HG03108 (cell line): ENCODE measurements at regions not wholly inside any gene's neighbourhood (a gene's known extent, or its start where the extent isn't known, plus 50 kb on each side); places are given as distances from the start of the nearest gene placed in this dataset.
"Not testable (repeated sequence)": the region's sequence is repeated elsewhere in the genome, so short reads cannot be mapped to it uniquely, and the experiment has no call there.

ENCODE experiments used
- ATAC-seq: cut with Tn5 transposase; IDR thresholded peaks from one replicate; pipeline ENCODE4 v1.9.1; 2021; ENCODE audit warnings: moderate library complexity; ENCODE audit not compliant: unreplicated experiment

DNA sequence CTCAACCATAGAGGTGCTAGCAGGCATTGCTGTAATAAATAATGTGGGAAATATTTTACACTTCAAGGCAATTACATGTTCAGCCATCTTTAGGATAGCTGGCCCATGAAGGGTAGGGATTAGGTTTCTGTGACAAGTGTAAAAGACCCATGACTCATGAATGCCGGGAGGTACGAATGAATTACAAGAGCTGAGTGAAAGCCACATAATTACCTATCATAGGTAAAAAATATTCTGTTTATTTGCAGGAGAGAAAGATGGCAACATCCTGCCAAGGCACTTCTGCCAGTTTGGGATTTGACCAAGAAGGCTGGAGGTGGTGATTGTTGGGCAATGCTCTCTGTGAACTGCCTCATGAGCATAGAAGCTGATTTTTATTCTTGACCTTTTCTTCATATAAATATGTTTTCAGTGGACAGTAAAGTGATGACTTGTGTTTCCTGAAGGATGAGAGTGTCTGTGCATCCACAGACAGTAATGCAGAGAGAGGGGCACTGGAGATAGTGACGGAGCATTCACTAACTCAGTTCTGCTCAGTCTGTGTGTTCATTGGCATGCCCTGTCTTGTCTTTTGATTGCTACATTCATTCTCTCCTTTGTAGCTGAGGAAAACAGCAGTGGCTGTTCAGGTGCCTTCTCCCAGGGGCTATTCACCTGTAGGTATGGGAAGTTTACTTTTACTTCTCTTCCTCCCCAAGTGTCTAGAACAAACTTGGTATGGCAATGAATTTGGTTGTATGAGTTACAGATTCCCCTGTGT lies 481.1 kb downstream of the TFAP2B start:
- no peak for ATAC-seq

DNA sequence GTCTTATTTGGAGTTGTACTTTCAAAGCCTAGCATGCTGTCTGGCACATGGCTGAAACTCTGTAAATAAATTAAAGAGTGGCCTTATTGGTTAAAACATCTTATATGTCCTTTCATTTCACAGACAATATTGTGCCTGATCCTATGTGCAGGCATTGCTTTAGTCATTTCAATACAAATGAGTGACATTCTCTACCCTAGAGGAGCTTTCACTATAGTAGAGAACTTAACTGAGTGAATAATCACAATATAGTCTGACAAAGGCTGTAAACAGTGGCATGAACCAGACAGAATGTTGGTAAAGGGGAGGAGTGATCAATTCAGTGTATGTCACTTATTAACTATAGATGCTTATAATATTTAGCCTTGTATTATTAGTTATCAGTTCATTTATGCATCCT lies 481.8 kb downstream of the TFAP2B start:
- no peak for ATAC-seq

DNA sequence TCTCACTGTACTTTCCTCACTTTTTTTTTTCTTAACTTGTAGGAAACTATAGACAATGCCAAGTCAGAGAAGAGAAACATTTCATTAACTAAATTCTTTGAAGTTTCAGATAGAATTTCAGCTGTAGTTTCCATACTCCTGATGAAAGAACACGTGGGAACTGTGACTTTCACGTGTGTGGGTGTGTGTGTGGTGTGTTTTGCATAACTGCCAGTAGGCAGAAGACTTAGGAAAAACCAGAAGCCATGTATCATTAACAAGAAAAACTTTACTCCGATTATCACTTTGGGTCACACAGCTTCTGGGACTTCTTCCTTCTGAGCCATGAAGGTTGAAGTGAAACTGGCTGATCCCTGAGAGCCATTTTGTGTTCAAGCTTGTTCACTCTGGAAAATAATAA lies 483.3 kb downstream of the TFAP2B start:
- ATAC-seq = no peak

DNA sequence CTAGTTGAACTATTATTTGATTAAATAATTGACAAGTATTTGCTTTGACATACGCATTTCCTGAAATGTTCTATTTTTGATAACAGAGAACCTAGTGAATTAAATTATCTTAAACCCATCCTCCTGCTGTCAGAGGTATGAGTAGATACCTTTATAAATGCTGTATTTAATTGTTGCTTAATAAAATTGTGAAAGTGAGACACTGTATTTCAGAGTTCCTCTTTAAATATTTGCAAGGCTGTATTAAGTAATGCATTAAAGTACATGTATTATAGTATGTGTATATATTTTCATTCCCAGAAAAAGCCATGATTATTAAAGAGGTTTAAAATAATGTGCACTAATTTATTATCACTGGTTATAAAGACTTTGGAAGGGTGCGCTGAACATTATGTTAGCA lies 483.8 kb downstream of the TFAP2B start:
- no peak for ATAC-seq

DNA sequence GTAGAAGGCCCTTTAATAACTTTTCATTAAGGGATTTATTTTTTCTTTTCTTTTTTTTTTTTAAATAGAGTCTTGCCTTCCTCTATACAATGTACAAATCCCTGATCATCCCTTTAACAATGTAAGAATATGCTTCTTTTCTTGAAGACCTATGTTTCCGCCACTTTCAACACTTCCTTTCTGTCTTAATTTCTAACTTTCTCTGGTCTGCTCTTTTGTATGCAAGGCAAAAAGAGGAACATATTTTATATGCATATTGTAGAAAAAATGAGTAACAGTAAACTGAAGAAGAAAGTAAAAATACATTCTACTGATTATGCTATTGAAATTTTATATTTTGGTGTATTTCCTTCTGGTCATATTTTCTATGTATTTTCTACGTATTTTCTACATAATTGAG lies 484.7 kb downstream of the TFAP2B start:
- ATAC-seq = no peak

DNA sequence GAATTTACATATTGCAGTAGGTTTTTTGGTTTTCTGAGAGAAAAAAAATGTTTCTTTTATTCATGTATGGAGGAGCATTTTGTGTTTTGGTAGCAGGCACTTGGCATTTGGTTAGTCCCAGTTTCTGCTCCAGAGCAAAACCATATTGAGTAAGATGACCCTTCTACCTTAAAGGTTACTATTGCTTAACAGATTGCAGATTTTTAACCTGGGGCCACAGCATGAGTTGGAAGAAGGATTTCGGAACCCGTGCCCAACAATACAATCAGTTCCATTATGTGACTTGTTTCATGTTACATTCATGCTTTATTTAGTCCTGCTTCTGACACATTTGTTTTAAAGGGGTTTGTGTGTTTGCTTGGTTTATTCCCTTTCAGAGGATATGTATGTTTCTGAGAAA lies 496.3 kb downstream of the TFAP2B start:
- ATAC-seq = no peak

DNA sequence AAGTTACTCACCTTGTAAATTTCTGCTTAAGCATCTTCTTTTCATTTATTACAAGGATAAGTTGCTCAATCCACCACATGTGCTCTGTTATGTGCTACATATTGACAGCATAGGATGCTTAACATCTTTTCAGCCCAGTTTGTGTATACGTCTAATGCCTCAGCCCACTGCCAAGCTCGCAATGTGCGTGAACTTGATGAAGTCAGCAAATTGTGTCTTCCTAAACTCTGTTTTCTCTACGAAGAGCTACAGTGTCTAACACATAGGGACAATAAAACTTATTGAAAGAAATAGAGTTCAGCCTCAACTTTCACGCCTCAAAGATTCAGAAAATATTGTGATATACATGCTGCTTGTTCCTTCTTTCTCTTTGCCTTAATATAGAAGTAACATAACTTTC lies 500.0 kb downstream of the TFAP2B start:
- ATAC-seq = no peak

DNA sequence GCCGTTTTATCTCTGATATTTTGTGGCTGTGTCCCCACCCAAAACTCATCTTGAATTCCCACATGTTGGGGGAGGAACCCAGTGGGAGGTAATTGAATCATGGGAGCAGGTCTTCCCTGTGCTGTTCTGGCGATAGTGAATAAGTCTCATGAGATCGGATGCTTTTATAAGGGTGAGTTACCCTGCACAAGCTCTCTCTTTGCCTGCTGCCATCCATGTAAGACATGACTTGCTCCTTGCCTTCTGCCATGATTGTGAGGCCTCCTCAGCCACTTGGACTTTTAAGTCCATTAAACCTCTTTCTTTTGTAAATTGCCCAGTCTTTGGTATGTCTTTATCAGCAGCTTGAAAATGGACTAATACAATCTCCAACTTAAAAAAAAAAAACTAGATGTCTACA lies 502.8 kb downstream of the TFAP2B start:
- ATAC-seq = not testable (repeated sequence)

DNA sequence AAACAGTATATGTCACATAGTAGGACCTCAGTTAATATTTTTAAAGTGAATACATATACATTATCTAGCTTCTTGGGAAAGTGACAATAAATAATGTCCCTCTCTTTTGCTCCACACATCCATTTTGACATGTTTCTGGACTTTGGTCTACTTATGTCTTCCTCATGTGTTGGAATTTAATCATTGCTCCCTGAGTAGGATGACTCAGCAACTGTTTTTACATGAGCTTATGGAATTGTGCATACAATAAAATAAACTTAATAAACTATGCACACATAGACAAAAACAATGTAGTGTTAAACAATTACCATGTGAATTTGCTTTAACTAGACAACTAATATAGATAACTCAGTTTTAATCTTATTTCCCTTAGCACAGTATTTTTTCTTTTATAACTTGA lies 503.8 kb downstream of the TFAP2B start:
- ATAC-seq = no peak

DNA sequence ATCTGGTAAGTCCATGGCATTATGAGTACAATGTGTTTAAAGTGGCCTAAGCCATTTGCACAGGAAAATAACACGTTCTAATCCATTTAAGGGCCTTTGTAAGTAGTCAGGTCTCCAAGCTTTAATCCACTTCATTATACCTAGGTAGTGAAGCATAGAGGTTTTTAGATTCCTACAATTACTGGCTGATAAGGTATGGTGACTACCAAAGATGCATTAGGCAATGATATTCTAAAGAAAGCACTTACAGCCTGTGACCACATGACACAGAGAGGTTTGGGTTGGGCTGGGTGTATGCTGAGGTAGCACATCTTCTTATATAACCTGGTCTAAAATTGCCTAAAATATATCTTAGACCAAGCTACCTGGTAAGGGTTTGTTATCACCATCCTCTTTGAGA lies 504.4 kb downstream of the TFAP2B start:
- no peak for ATAC-seq

DNA sequence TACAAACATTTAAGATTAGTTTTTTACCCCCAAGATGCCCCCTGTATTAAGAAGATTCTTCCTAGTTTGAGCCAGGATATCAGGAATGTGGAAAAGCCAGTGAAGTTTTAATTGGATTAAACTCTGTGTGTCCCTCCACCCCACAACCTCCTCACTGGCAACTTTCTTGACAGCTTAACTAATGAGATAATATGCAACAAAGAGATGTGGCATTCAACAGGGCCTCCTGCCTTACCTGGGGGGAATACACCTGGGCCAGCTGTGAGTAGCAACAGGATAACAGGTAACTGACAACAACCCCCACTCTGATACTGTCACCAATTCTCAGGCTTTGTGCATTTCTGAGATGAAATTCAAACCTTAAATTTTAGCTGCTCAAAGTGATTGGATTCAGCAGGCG lies 512.3 kb downstream of the TFAP2B start:
- no peak for ATAC-seq

DNA sequence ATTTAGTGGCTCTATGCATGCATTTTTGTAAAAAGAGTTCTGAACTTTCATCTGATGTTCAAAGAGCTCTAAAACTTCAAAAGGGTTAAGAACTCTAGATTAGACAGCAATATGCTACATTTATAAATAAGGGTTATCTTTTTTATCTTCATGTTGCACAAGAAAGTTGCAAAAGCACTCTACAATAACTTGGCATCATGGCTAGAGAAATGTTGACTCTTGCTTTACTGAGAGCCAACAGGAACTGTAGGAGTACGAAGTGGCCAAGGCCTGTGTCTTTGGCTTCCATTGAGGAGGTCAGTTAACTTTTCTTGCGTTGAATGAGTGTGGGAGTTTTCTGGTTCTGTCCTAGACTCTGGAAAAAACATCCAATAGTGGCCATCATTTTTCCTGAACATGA lies 516.9 kb downstream of the TFAP2B start:
- no peak for ATAC-seq

DNA sequence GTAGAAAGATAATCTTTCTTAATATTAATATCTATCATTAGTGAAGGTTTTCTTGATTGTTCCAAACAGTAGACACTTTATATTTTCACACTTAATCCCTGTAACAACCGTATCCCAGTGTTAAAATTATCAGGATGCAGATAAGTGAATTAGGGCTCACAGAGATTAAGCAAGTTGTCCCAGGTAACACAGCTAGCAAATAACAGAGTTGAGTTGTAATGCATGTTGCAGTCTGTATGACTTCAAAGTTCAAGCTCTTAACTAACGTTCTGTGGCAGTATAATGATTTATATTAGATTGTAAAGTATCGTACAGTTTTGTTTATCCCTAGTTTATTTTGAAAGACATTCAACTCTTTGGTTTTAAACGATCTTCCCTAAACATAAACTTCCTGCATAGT lies 517.5 kb downstream of the TFAP2B start:
- no peak for ATAC-seq

DNA sequence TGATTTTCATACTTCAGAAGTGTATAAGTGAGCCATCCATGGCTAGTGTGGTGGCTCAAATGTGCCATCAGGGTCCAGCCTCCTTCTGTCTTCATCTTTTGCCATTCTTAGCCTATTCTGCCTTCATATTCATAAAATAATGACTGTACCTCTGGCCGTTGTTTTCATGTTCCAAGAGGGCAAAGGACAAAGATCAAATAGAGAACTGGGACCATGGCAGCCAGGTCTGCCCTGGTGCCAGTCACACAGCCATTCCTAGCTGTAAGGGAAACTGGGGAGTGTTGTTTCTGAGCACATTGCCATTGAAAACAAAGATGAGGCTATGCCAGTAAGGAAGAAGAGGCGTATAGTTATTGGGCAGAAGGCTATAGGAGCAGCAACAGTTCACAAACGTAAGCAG lies 518.6 kb downstream of the TFAP2B start:
- no peak for ATAC-seq

DNA sequence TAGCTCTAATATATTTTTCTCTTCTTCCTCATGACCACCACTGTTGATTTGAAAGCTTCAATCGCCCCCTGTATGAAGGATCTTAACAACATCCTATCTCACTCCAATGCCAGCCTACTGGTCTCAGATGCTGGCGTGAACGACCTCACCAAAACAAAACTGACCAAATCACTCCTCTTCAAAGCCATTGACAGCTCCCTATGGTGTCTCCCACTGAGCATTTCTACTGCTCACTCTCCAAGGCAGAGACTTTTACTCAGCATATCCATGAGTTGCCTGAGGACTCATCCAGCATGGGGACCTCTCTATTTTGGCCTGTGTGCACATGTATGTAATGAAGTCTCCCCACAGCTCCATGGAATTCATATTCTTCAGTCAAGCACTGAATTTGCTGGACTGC lies 520.4 kb downstream of the TFAP2B start:
- ATAC-seq = no peak

DNA sequence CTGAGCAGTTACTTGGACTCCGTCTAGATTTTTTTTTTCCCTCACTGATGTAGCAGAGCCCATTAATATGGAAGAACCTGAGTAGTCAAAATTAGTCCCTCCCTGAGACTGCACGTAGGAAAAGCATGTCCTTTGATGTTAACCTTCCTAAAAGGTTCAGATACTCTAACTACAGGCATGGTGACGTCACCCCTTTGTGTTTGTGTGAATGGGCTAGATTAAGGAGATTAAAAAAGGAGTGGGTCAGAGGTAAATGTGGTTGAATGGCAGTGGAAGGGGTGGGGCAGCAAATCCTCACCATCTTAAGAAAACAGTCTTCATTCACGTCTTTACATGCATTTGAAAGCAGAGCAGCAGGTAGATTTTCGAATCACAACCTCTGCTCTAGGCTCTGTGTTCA lies 521.1 kb downstream of the TFAP2B start:
- ATAC-seq = no peak

DNA sequence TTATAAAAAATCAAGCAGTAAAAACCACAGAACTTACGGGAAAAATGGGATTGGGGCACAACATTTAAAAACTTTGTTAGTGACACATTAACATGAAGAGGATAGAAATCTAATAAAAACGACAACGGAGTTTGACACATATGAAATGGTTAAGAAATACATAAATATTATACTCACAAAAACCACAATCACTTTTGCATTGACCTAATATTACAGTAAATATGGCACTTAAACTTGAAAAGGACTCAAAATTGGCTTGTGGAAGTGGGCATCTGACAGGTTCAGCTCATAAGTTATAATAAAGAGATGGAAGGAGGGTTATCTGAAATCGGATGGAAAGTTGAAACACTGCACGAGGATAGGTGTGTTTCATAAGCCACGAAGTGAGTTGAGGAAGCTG lies 523.7 kb downstream of the TFAP2B start:
- ATAC-seq = no peak

DNA sequence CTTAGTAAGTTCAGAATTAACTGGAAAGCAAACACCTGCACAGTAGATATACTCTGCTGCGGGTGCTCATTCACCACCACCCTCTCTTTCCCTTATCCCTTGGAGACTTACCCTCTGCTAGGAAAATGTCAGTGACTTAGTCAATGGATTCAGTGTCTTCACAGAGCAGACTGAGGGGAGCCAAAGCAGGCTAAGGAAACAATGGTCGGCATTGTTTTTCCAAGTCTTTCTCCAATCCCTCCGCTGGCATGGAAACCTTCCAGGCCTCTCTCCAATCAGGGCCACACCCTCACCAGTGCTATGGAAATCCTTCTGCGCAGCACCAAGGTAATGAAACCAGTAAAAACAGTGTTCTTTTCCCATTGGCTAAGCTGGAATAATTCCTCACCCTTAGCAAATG lies 531.2 kb downstream of the TFAP2B start:
- no peak for ATAC-seq

DNA sequence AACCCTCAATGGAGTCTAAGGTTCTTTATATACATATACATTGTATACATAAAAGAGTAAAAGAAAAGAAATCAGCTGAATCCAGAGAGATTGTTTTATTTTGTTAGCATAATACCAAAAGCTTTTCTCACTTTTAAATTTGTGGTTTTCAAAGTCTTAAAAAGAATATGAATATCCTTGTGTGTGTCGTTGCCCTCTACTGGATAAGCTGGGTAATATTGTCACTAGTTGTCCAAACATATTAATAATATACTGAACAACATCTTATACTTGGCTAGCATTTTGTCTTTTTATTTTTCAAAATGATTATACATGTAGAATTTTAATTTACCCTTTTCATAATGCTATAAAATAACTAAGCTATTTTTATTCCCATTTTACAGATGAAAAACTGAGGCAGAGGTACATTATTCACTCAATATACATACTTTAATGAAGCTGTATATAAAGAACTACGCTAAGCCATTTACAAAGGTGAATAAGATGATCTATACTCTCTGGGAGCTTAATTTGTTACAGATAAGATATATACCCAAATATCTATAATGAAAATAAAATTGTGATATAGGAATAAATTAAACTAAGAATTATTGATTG lies 531.7 kb downstream of the TFAP2B start:
- ATAC-seq = no peak

DNA sequence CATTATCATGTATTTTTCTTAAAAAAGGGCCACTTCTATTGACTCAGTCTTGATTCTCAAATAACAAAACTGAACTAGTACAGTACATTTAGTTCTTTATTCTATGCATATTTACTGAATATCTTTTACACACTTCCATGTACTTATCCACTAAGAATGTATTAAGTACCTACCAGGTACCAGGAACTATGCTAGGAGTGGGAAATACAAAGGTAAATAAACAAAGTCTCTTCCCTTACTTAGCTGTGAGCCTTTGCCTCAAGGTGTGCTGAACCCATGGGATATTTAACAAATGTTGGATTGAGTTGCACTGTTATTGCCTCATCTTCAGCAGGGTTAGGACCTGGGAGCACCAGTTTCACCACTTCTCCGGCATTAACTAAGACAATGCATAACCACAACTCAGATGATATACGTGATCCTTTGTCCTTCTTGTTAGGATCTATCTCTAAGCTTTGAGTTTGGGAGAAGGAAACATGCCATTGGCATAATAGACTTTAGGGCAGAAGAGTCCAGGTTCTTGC lies 533.9 kb downstream of the TFAP2B start:
- no peak for ATAC-seq

DNA sequence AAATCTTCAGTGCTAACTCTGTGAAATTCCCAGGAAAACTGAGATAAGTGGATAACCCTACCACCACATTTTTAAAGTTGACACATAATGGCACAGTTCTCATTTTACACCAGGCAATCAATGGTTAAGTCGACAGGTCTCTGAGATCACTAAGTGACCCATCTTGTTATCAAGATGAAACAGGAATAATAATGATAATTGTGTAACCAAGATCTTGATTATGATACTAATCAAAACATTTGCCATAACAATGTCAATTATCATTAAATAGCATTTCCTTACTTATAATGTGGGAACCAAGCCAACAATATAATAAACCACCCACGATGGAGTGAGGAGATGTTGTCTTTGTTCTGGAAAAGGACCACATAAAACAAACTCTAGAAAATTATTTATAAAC lies 541.6 kb downstream of the TFAP2B start:
- ATAC-seq = no peak

DNA sequence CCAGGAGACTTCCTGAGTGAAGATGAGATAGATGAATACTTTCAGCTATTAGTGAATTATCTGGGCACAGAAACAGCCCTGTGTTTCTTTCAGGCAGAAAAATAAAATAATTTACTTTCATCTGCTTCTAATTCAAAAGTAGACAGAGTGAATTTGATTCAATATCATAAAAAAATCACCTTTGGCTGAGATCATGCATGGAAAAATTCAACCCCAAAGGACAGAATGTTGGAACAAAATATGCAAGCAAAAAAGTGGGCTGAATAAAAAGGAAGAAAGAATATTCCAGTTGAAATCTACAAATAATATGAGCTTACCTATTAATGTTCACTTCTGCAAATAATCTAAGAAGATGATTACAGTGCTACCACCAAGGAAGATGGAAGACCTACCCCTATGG lies 546.9 kb downstream of the TFAP2B start:
- ATAC-seq = no peak

DNA sequence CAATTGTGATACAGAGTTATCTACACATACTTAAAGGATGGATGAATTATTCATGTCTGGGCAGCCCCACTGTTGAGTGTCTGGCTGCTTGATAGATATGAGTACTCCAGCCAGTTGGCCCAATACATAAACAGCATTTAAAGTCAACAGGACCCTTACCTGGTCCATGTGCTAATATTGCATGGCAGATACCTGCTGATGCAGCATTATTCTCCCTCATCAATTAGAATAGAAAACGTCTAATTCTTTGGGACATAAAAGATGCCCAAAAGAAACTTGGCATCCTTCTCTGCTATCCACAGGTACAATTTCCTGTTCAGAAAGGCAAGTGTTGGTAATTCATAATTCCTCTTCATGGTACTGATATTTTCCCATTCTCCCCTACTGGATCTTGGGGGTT lies 550.8 kb downstream of the TFAP2B start:
- ATAC-seq = no peak
